Mucosa of rectum (tissue), 2 donors: ENCODE measurements at regions not wholly inside any gene's neighbourhood (a gene's known extent, or its start where the extent isn't known, plus 50 kb on each side); places are given as distances from the start of the nearest gene placed in this dataset.
A peak's percentile ranks its signal among the peaks of the same experiment; 100 is the strongest.

ENCODE experiments used
- H3K27ac ChIP-seq, 2 donors: one replicate each; pipeline ENCODE4 v1.7.0; 2013; ENCODE audit warnings: inconsistent platforms in 2 of 2, low read depth in 2 of 2, low read length in 2 of 2
- H3K27me3 ChIP-seq, 2 donors: one replicate each; pipeline ENCODE4 v1.7.0; 2013; ENCODE audit warnings: low read length in 2 of 2; ENCODE audit not compliant: control insufficient read depth in 2 of 2, insufficient read depth in 2 of 2
- H3K36me3 ChIP-seq, 2 donors: one replicate each; pipeline ENCODE4 v1.7.0; 2013; ENCODE audit warnings: low read length in 2 of 2; ENCODE audit not compliant: control insufficient read depth in 2 of 2, insufficient read depth in 2 of 2
- H3K4me1 ChIP-seq, 2 donors: one replicate each; pipeline ENCODE4 v1.7.0; 2013; ENCODE audit warnings: low read length in 2 of 2, mild to moderate bottlenecking in 1 of 2; ENCODE audit not compliant: control insufficient read depth in 2 of 2, insufficient read depth in 2 of 2
- H3K4me3 ChIP-seq, 2 donors: one replicate each; pipeline ENCODE4 v1.7.0; 2013; ENCODE audit warnings: low read length in 2 of 2
- H3K9ac ChIP-seq, 2 donors: one replicate each; pipeline ENCODE4 v1.7.0; 2013; ENCODE audit warnings: low read length in 2 of 2, low read depth in 1 of 2, mild to moderate bottlenecking in 1 of 2
- H3K9me3 ChIP-seq, 2 donors: one replicate each; pipeline ENCODE4 v1.7.0; 2013; ENCODE audit warnings: low read length in 2 of 2; ENCODE audit not compliant: control insufficient read depth in 2 of 2
- donor health status: healthy.
- donor health status: Normal muscosa, but diverticular disease.

DNA sequence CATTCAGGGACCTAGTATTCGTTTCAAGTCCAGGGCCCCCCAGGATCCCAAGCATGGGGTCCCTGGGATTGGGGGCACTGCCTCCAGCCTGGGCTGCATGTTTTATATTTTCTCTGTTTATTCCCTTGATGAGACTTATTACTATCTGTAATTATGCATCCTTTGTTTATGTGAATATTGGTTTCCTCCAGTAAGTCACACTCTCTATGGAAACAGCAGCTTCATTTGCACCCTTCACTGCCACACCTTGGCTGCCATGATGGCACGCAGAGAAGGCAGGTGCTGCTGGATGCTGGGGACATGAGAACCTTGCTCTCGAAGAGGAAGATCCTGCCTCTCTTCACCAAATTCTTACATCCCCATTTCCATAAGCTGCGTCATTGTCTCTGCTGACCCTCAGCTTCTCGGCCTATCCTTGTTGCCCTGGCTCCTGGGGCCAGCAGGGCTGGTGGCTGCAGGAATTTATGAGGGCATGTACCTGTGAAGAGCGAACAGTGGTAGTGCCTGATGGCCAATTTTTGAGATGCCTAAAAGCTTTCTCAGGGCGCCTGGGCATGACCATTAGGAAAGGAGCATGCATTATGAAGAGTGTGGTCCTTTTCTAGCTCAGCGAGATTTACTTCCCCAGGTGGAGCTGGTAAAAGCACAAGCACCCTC is 479.3 kb upstream of the KLF6 start:
- Histone ChIP-seq H3K4me3 (no peak overlapping the region), H3K9ac (no peak overlapping the region), H3K27me3 (no peaks in the 10 kb centered on the region), H3K4me1 (peaks cover 0 to 17% of the 10 kb centered on the region in 2 donors), H3K9me3 (no peaks in the 10 kb centered on the region), H3K36me3 (no peaks in the 10 kb centered on the region), H3K27ac (no peak overlapping the region)

DNA sequence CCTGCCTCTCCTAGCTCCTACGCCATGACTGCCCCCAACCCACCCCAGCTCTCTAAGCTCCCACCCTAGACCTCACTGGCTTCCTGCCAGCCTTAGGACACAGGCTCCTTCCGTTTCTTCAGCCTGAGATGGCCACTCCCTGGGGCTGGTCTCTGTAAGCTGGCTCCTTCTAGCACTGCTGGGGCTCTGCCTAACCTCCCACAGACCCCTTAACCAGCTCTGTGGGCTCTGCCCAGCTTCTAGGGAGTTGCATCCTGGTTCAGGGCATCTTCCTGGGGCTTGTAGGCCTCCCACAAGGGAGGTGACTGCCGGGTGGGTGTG is 478.6 kb upstream of the KLF6 start:
- Histone ChIP-seq H3K27me3 (no peaks in the 10 kb centered on the region), H3K36me3 (no peaks in the 10 kb centered on the region), H3K9me3 (no peaks in the 10 kb centered on the region), H3K9ac (no peak overlapping the region), H3K27ac (peak overlapping the region in 1 of 2 donors; percentile 17), H3K4me1 (peaks cover 0 to 17% of the 10 kb centered on the region in 2 donors), H3K4me3 (no peak overlapping the region)

DNA sequence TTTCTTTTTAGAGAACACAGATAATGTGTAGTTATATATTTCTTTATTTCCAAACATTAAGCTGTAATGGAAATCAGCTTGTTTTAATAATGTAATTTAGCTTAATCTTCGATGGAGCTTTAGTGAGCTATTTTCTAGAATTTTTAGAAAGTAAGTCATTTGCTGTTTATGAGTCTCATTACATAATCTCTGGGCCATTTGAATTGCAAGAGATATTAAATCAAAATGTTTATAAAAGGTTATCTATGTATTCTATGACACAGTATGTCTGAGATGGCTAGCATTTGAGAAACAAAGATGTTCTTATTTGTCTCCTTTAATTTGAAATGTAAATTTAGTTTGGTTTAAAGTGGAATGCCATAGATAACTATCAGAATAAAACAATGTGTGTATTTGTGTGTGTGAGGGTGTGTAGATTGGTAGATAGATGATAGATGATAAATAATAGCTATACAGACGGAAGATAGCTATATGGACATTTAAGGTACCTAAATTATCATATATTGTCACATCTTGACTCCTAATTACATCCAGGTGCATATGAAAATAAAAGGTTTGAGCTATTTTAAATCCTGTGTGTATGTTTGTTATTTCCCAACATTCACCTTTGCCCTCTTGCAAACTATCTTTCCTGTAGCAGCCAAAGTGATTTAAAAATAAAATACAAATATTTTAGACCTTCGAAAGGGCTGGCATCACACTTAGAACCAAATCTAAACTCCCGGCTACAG is 478.0 kb upstream of the KLF6 start:
- H3K9ac ChIP-seq, result no peak overlapping the region
- no peaks in the 10 kb centered on the region for H3K36me3 ChIP-seq
- H3K27ac ChIP-seq, result no peak overlapping the region
- H3K27me3 ChIP-seq, result no peaks in the 10 kb centered on the region
- peaks cover 0 to 17% of the 10 kb centered on the region in 2 donors for H3K4me1 ChIP-seq
- H3K4me3 ChIP-seq, result no peak overlapping the region
- H3K9me3 ChIP-seq, result no peaks in the 10 kb centered on the region

GRCh38 chr10:4262449-4262848 is 477.4 kb upstream of the KLF6 start:
- Histone ChIP-seq H3K9me3 (no peaks in the 10 kb centered on the region), H3K27me3 (no peaks in the 10 kb centered on the region), H3K4me3 (no peak overlapping the region), H3K27ac (no peak overlapping the region), H3K4me1 (peaks cover 0 to 17% of the 10 kb centered on the region in 2 donors), H3K36me3 (no peaks in the 10 kb centered on the region), H3K9ac (no peak overlapping the region)

GRCh38 chr10:4260483-4261124 is 475.6 kb upstream of the KLF6 start:
- H3K9ac ChIP-seq, result no peak overlapping the region
- no peak overlapping the region for H3K4me3 ChIP-seq
- H3K27ac ChIP-seq, result no peak overlapping the region
- no peaks in the 10 kb centered on the region for H3K9me3 ChIP-seq
- no peaks in the 10 kb centered on the region for H3K36me3 ChIP-seq
- H3K27me3 ChIP-seq, result no peaks in the 10 kb centered on the region
- peaks cover 0 to 5% of the 10 kb centered on the region in 2 donors for H3K4me1 ChIP-seq

DNA sequence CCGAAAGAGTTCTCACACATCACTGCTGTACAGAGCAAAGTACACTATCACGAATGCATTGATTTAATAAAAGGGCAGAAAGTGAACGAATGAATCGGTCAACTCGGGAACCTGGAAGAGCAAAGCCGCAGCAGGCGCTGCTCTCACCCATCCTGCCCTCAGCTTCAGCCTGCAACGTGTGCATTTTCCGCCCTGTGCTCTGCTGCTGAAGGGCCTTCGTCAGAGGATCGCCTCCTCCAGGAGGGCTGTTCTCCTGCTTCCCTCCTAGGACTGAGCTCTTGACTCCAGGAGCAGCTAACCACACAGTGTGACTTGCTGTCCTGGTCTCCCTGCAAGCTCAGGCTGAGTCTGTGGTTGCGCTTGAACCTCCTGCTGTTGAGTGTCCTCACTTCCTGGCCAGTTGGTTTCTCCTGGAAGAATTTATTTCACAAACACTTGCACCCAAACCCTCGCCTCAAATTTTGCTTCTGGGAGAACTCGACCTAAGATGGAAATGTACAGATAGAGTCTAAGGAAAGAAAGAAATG is 473.0 kb upstream of the KLF6 start:
- Histone ChIP-seq H3K4me3 (no peak overlapping the region), H3K36me3 (no peaks in the 10 kb centered on the region), H3K27me3 (no peaks in the 10 kb centered on the region), H3K4me1 (no peaks in the 10 kb centered on the region), H3K9ac (no peak overlapping the region), H3K27ac (no peak overlapping the region), H3K9me3 (no peaks in the 10 kb centered on the region)

GRCh38 chr10:4256971-4257370 is 472.0 kb upstream of the KLF6 start:
- no peak overlapping the region for H3K4me3 ChIP-seq

GRCh38 chr10:4255751-4256150 is 470.7 kb upstream of the KLF6 start:
- Histone ChIP-seq H3K4me3 (no peak overlapping the region), H3K27me3 (no peaks in the 10 kb centered on the region), H3K27ac (no peak overlapping the region), H3K9ac (no peak overlapping the region), H3K9me3 (no peaks in the 10 kb centered on the region), H3K36me3 (no peaks in the 10 kb centered on the region), H3K4me1 (no peaks in the 10 kb centered on the region)

More at GRCh38 chr10:4256971-4257370, 472.0 kb upstream of the KLF6 start:
- Histone ChIP-seq H3K27me3 (no peaks in the 10 kb centered on the region), H3K9ac (no peak overlapping the region), H3K27ac (no peak overlapping the region), H3K9me3 (no peaks in the 10 kb centered on the region), H3K4me1 (no peaks in the 10 kb centered on the region), H3K36me3 (no peaks in the 10 kb centered on the region)

DNA sequence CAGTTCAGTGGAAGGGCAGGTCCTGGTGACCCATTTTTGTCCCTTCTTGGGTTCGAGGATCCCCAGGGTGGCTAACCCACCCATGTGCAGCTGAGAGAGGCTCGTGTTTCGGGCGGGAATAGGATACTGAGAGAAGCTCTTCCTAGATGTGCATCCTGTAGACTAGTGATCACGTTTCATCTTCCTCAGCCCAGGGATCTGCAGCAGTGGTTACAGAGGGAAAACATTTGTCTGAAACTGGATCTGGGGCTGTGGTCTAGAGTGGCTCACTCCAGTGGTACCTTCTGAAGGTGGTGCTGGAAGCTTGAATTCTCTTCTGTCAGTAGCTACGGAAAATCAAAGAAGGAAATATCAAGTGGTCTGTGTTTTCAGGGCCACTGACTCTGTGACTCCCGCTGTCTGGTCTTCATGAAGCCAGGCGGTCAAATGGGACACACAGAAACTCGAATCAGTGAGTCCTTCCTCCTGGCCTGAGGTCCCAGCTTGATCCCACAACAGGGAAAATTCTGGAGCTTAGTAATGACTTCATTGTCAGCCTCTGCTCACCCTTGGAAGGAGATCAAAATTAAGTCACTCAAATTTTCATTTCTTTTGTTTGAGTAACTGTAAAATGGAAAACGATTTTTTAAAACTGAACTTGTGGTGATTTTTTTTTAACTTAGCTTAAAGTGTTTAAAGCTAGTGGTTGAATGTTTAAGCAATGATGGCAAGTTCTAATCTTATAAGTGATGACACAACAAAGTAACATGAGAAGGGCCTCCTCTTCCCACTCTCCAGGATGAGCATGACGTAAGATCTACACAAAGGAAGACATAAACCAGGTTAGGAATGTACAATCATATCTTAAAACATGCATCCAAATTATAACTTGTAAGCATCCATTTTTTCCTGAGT is 469.3 kb upstream of the KLF6 start:
- Histone ChIP-seq H3K27ac (no peak overlapping the region), H3K36me3 (no peaks in the 10 kb centered on the region), H3K9ac (no peak overlapping the region), H3K4me1 (no peaks in the 10 kb centered on the region), H3K27me3 (no peaks in the 10 kb centered on the region), H3K9me3 (no peaks in the 10 kb centered on the region), H3K4me3 (no peak overlapping the region)
